Upper lobe of left lung (tissue), 4 donors: ENCODE measurements at regions not wholly inside any gene's neighbourhood (a gene's known extent, or its start where the extent isn't known, plus 50 kb on each side); places are given as distances from the start of the nearest gene placed in this dataset.
A peak's percentile ranks its signal among the peaks of the same experiment; 100 is the strongest.

ENCODE experiments used
- EP300 ChIP-seq, 4 donors: sonication (generic); formaldehyde crosslinking; IDR thresholded peaks; one replicate each; pipeline ENCODE4 v1.5.1; 2017; ENCODE audit warnings: antibody characterized with exemption in 4 of 4, control low read depth in 2 of 4
- POLR2A ChIP-seq, 4 donors: fragments of 450-650 bp; IDR thresholded peaks; one replicate each; pipeline ENCODE4 v1.5.1; 2016 to 2017; ENCODE audit warnings: antibody characterized with exemption in 4 of 4, mild to moderate bottlenecking in 2 of 4
- POLR2AphosphoS5 ChIP-seq, 2 donors: sonication (generic); formaldehyde crosslinking; IDR thresholded peaks; one replicate each; pipeline ENCODE4 v1.5.1; 2017; ENCODE audit warnings: antibody characterized with exemption in 2 of 2
- TF ChIP-seq, protein P1 (sequence below), 6 experiments: fragments of 450-650 bp in 4 of 6; fragments of 200-600 bp in 2 of 6; sonication (generic) in 2 of 6; IDR thresholded peaks; one replicate each; pipeline ENCODE4 v1.5.1; 2016 to 2019; ENCODE audit warnings: antibody characterized with exemption in 6 of 6

DNA sequence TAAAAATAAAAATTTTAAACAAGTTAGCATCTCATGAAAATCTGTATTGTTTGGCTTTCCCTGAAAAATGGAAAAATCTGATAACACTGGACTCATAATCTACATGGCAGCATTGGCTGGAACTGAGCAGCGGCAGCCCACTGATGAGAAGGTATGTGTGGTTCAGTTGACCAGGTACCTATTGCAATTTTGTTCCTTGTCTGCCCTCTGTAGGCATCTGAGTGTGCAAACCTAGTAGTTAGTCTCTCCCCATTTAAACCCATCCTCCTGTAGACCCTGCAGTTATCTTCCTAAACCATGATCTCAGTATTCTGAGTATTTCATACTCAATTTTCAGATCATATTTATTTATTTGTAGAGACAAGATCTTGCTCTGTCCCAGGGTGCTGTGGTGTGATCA, 59.4 kb upstream of the SERBP1 start:
- TF ChIP-seq, protein P1, sequence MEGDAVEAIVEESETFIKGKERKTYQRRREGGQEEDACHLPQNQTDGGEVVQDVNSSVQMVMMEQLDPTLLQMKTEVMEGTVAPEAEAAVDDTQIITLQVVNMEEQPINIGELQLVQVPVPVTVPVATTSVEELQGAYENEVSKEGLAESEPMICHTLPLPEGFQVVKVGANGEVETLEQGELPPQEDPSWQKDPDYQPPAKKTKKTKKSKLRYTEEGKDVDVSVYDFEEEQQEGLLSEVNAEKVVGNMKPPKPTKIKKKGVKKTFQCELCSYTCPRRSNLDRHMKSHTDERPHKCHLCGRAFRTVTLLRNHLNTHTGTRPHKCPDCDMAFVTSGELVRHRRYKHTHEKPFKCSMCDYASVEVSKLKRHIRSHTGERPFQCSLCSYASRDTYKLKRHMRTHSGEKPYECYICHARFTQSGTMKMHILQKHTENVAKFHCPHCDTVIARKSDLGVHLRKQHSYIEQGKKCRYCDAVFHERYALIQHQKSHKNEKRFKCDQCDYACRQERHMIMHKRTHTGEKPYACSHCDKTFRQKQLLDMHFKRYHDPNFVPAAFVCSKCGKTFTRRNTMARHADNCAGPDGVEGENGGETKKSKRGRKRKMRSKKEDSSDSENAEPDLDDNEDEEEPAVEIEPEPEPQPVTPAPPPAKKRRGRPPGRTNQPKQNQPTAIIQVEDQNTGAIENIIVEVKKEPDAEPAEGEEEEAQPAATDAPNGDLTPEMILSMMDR (IDR thresholded peaks at IDR 0.05), result peak in 3 of 6 experiments; percentile 25 to 40 (median 30)
- TF ChIP-seq POLR2A (IDR thresholded peaks at IDR 0.05), result no peak
- no peak for TF ChIP-seq POLR2AphosphoS5 (IDR thresholded peaks at IDR 0.05)
- no peak for TF ChIP-seq EP300 (IDR thresholded peaks at IDR 0.05)
